Activated naive CD8-positive, alpha-beta T cell (primary cell): ENCODE measurements at regions not wholly inside any gene's neighbourhood (a gene's known extent, or its start where the extent isn't known, plus 50 kb on each side); places are given as distances from the start of the nearest gene placed in this dataset.

Source experiments
- H3K27ac Mint-ChIP-seq: one replicate; pipeline ENCODE4 v1.8.0; 2021; ENCODE audit warnings: mixed read lengths
- H3K27me3 Mint-ChIP-seq: one replicate; pipeline ENCODE4 v1.8.0; 2021; ENCODE audit warnings: mixed read lengths
- H3K36me3 Mint-ChIP-seq: one replicate; pipeline ENCODE4 v1.8.0; 2021; ENCODE audit warnings: mixed read lengths
- H3K4me1 Mint-ChIP-seq: one replicate; pipeline ENCODE4 v1.8.0; 2021; ENCODE audit warnings: low read depth, mixed read lengths
- H3K4me3 Mint-ChIP-seq: one replicate; pipeline ENCODE4 v1.8.0; 2021; ENCODE audit warnings: mild to moderate bottlenecking, mixed read lengths
- H3K9me3 Mint-ChIP-seq: one replicate; pipeline ENCODE4 v1.8.0; 2021; ENCODE audit warnings: low read depth, mixed read lengths

DNA sequence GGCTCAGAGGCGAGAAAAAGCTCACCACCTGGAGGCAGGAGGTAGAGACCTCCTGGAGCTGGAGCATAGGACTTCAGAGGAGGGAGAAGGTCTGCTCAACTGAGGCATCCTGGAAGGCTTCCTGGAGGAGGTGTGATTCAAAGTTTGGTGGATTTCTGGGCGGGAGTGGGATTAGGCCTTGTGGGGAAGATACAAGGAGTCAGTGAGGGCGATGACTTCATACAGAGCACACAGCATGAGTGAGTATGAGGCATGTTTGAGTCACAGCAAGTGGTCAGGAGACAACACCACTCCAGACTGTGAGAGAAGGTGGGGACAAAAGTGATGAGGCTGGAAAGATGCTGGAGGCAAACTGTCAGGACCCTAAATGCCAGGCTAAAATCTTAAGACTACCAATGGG lies 77.6 kb downstream of the MATN1 start:
- Mint-ChIP-seq H3K4me1 (peaks cover 17% of the 10 kb centered on the region), H3K27me3 (peaks cover 20% of the 10 kb centered on the region), H3K27ac (no peak overlapping the region), H3K9me3 (no peaks in the 10 kb centered on the region), H3K4me3 (no peak overlapping the region), H3K36me3 (no peaks in the 10 kb centered on the region)

DNA sequence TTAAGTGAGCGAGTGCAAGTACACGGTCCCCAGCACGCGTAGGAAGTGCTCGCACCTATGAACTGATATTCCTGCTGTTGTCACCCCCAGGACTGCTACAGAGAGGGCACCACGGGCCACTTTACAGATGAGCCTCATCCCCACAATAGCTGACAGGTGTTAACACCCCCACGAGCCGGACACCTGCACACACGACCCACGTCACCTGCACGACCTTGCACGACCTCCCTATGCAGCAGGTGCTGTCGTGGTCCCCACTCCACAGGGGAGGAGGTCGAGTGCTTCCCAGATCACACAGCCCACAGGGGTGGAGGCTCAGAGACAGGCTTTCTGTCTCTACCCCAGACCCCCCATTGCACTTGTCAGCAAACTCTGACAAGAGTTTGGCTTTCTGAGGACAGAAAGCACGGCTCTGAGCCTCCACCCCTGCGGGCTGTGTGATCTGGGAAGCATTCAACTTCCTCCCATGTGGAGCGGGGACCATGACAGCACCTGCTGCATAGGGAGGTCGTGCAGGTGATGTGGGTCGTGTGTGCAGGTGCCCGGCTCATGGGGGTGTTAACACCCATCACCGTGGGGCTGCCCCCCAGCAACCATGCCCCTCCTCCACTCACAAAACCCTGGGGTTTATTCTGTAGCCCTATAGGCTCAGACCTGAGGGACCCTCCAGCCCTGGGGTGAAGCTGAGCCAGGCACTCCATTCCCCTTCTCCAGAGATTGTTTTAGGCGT lies 80.8 kb downstream of the MATN1 start:
- no peak overlapping the region for H3K4me3 Mint-ChIP-seq
- no peak overlapping the region for H3K27ac Mint-ChIP-seq
- no peaks in the 10 kb centered on the region for H3K4me1 Mint-ChIP-seq
- H3K27me3 Mint-ChIP-seq: peaks cover 17% of the 10 kb centered on the region
- H3K9me3 Mint-ChIP-seq: no peaks in the 10 kb centered on the region
- no peaks in the 10 kb centered on the region for H3K36me3 Mint-ChIP-seq

DNA sequence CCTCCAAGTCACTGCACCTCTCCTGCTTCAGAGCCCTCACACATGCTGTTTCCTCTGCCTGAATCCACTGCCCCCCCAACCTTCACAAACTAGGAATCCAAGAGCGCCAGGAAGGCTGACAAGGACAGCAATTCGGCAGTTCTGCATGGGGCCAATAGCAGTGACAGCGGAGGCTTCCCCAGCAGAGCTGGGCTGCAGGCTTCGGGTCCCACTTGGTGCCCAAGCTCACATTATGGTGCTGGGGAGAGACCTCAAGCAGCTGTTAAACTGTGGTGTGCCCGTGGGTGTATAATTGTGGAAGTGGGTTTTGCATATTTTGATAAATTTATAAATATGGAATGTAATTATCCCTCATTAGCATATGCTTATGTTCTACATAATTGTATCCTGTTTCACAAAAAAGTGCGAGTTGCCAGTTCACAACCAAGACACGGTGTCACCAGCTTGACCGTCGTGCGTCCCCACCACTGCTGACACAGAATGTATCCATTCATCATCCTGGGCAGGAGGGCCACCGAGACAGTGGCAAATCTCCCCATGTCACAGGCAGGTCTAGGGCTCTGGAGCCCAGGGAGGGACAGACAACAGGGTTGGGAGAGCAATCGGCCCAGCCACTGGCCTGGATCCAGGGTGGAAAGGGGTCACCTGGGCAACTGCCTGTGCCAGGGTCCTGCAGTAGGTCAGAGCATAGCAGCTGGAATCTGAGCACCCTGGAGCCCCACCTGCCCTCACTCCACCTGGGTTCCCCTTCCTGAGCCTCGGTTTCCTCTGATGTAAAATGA lies 81.6 kb downstream of the MATN1 start:
- Mint-ChIP-seq H3K4me3 (no peak overlapping the region), H3K4me1 (no peaks in the 10 kb centered on the region), H3K36me3 (no peaks in the 10 kb centered on the region), H3K9me3 (no peaks in the 10 kb centered on the region), H3K27me3 (peaks cover 17% of the 10 kb centered on the region), H3K27ac (no peak overlapping the region)

DNA sequence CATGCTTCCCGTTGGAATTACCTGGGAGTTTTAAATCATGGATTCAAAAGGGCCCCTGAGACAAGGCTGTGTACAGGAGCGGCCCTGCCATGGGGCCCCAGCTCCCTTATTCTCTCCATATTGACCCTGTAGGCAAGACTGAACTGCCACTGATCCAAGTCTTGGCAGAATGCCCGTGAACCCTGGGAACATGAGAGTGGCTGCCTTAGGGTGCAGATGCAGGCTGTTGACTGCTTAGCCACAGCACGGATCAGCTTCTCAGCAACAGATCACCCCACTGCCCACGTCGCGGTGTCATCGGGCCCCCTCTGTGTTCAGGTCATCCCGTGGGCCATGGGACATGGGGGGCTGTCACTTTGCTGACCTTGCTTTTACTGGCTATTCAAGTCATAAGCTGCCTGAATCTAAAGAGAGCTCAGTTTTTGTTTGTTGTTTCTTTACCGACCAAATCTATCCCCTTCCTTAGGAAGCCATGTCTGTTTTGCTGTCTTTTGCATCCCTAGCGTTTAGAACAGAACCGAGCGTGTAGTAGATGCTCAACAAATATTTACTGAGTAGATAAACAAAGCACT lies 83.4 kb downstream of the MATN1 start:
- H3K4me1 Mint-ChIP-seq: no peaks in the 10 kb centered on the region
- H3K27me3 Mint-ChIP-seq: peaks cover 13% of the 10 kb centered on the region
- no peaks in the 10 kb centered on the region for H3K36me3 Mint-ChIP-seq
- H3K27ac Mint-ChIP-seq: no peak overlapping the region
- no peak overlapping the region for H3K4me3 Mint-ChIP-seq
- no peaks in the 10 kb centered on the region for H3K9me3 Mint-ChIP-seq

- no peaks in the 10 kb centered on the region for H3K9me3 Mint-ChIP-seq
- no peaks in the 10 kb centered on the region for H3K4me1 Mint-ChIP-seq
- H3K27ac Mint-ChIP-seq: no peak overlapping the region
- H3K36me3 Mint-ChIP-seq: no peaks in the 10 kb centered on the region
- H3K27me3 Mint-ChIP-seq: peaks cover 9% of the 10 kb centered on the region
- no peak overlapping the region for H3K4me3 Mint-ChIP-seq
These were observed 84.6 kb downstream of the MATN1 start for GRCh38 chr1:30638811-30639210.

GRCh38 chr1:30638086-30638485 lies 85.3 kb downstream of the MATN1 start:
- Mint-ChIP-seq H3K4me1 (no peaks in the 10 kb centered on the region), H3K4me3 (no peak overlapping the region), H3K27me3 (peaks cover 4% of the 10 kb centered on the region), H3K27ac (no peak overlapping the region), H3K36me3 (no peaks in the 10 kb centered on the region), H3K9me3 (no peaks in the 10 kb centered on the region)

DNA sequence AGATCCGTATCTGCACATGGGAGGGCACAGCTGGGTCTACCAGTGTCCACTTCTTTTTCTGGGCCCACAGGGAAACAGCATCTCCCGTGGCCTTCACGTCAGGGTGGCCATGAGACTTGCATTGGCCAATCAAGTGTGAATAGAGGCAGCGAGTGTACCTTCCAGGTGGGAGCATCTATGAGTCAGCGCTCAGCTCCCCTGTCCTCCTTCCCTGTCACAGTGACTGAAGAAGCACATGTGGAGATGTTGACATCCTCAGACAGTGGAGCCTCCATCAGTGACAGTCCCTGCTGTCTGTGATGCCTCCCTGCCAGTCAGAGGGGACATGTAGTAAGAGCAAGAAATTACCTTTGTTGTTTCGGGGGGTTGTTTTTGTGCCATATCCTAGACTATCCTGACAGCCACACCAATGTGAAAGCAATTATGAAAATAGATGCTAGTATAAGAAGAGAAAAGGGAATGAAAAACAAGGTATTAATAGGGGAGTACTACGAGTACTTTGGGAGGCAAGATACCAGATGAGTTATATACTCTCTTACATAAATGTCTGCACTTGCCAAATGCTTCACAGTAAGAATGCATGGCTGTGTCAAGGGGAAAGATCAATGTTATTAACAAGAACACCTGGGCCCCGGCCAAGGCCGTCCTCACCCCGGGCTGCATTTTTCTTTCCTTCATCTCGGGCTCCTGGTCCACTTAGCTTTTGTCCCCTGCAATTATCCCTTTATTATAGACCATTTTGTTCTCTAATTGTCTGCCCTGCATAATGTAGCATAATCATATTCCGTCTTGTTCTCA lies 86.0 kb downstream of the MATN1 start:
- H3K27me3 Mint-ChIP-seq: peaks cover under 1% of the 10 kb centered on the region
- no peak overlapping the region for H3K27ac Mint-ChIP-seq
- H3K9me3 Mint-ChIP-seq: no peaks in the 10 kb centered on the region
- H3K4me3 Mint-ChIP-seq: no peak overlapping the region
- no peaks in the 10 kb centered on the region for H3K4me1 Mint-ChIP-seq
- H3K36me3 Mint-ChIP-seq: no peaks in the 10 kb centered on the region

- Mint-ChIP-seq H3K9me3 (no peaks in the 10 kb centered on the region), H3K4me3 (no peak overlapping the region), H3K4me1 (no peaks in the 10 kb centered on the region), H3K27ac (no peak overlapping the region), H3K36me3 (no peaks in the 10 kb centered on the region), H3K27me3 (no peaks in the 10 kb centered on the region)
These were observed 86.8 kb downstream of the MATN1 start for GRCh38 chr1:30636621-30637020.

GRCh38 chr1:30635391-30635975 lies 87.9 kb downstream of the MATN1 start:
- H3K9me3 Mint-ChIP-seq: no peaks in the 10 kb centered on the region
- no peaks in the 10 kb centered on the region for H3K36me3 Mint-ChIP-seq
- H3K4me3 Mint-ChIP-seq: no peak overlapping the region
- no peak overlapping the region for H3K27ac Mint-ChIP-seq
- no peaks in the 10 kb centered on the region for H3K4me1 Mint-ChIP-seq
- no peaks in the 10 kb centered on the region for H3K27me3 Mint-ChIP-seq

GRCh38 chr1:30634507-30634906 lies 88.9 kb downstream of the MATN1 start:
- Mint-ChIP-seq H3K27ac (no peak overlapping the region), H3K27me3 (no peaks in the 10 kb centered on the region), H3K36me3 (no peaks in the 10 kb centered on the region), H3K9me3 (no peaks in the 10 kb centered on the region), H3K4me3 (no peak overlapping the region), H3K4me1 (no peaks in the 10 kb centered on the region)

DNA sequence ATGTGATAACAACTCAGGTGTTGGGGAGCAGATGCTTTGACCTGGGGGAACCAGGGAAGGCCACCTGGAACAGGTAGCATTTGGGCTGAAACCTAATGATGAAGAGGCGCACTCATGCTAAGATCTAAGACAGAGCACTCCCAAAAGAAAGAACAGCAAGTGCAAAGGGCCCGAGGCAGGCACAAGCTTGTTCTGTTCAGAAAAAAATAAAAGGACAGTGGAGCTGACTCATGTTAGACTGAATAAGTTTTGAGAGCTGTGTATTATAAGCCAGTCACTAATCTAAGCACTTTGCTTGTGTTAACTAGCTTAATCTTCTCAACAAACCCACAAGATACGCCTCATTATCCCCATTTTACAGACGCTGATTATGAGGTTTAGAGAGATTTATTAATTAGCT lies 90.1 kb downstream of the MATN1 start:
- no peaks in the 10 kb centered on the region for H3K36me3 Mint-ChIP-seq
- no peaks in the 10 kb centered on the region for H3K4me1 Mint-ChIP-seq
- H3K9me3 Mint-ChIP-seq: no peaks in the 10 kb centered on the region
- no peak overlapping the region for H3K4me3 Mint-ChIP-seq
- peaks cover 8% of the 10 kb centered on the region for H3K27me3 Mint-ChIP-seq
- H3K27ac Mint-ChIP-seq: no peak overlapping the region

DNA sequence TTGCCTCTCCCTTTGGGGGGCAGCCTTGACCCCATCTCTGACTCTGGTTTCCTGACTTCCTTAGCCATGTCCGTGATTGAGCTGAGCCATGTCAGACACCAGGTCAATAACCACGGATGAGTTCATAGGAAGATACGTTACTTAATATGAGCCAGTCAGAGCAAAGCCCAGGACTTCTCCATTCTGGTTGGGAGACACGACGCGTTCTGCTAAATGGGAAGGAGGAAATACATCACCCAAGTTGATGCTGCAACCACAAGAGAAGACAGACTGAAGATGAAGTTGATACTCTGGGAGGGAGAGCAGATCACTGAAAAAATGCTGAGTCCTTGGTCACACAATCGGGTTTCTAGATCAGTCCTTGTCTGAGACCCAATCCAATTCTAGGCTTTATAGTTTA lies 90.9 kb downstream of the MATN1 start:
- Mint-ChIP-seq H3K36me3 (no peaks in the 10 kb centered on the region), H3K9me3 (no peaks in the 10 kb centered on the region), H3K27ac (no peak overlapping the region), H3K4me1 (no peaks in the 10 kb centered on the region), H3K27me3 (peaks cover 15% of the 10 kb centered on the region), H3K4me3 (no peak overlapping the region)

DNA sequence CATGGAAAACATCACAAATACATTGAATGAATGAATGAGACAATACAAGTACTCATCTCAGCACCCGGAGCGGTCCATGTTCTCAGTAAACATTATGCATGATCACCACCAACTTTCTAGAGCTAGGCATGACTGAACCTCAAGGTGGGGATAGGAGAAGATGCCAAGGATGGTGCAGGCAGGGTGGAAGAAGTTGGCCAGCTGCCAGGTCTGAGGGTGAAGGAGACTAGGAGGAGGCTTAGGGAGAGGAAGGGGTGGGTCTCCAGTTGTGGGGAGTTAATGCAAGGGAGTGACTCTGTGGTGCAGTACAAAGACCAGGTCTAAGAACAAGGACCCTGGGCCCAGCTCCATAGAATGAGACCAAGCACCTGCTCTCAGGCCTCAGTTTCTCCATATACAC lies 91.7 kb downstream of the MATN1 start:
- Mint-ChIP-seq H3K4me1 (no peaks in the 10 kb centered on the region), H3K27me3 (peaks cover 20% of the 10 kb centered on the region), H3K27ac (no peak overlapping the region), H3K36me3 (peaks cover 4% of the 10 kb centered on the region), H3K9me3 (peaks cover 5% of the 10 kb centered on the region), H3K4me3 (no peak overlapping the region)

DNA sequence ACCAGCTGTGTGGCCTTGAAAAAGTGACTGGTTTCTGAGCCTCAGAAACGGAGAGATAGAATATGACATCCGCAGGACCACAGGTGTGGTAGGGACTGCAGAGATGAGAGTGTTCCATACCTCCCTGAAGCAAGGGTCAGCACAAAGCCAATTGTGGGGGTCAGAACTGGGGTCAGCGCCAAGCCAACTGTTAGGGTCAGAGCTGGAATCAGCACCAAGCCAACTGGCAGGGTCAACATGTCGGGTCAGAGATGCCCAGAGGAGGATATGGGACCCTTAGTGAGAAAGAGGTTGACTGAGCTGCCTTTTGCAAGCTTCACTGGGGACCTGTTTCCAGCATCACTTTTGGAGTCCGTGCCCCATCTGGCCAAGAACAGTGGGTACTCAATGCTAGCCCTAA lies 93.9 kb downstream of the MATN1 start:
- Mint-ChIP-seq H3K27ac (no peak overlapping the region), H3K36me3 (peaks cover 4% of the 10 kb centered on the region), H3K9me3 (peaks cover 5% of the 10 kb centered on the region), H3K4me3 (no peak overlapping the region), H3K27me3 (peaks cover 20% of the 10 kb centered on the region), H3K4me1 (no peaks in the 10 kb centered on the region)
